Activated naive CD8-positive, alpha-beta T cell treated with anti-CD3 and anti-CD28 coated beads, Interleukin-2, amount 50 U/mL, for 24 hours (primary cell): ENCODE measurements at regions not wholly inside any gene's neighbourhood (a gene's known extent, or its start where the extent isn't known, plus 50 kb on each side); places are given as distances from the start of the nearest gene placed in this dataset.

Source experiments
- ATAC-seq: fragments of 150-1000 bp; cut with Tn5 transposase; one replicate; pipeline ENCODE4 v1.10.0; 2021
- DNase-seq: peaks from one replicate; pipeline ENCODE4 v3.0.0; 2021
- H3K27ac Mint-ChIP-seq: one replicate; pipeline ENCODE4 v1.8.0; 2021; ENCODE audit warnings: mild to moderate bottlenecking, mixed read lengths
- H3K27me3 Mint-ChIP-seq: one replicate; pipeline ENCODE4 v1.8.0; 2021; ENCODE audit warnings: mixed read lengths
- H3K36me3 Mint-ChIP-seq: one replicate; pipeline ENCODE4 v1.8.0; 2021; ENCODE audit warnings: low read depth, mixed read lengths
- H3K4me1 Mint-ChIP-seq: one replicate; pipeline ENCODE4 v1.8.0; 2021; ENCODE audit warnings: mixed read lengths
- H3K4me3 Mint-ChIP-seq: one replicate; pipeline ENCODE4 v1.8.0; 2021; ENCODE audit warnings: mild to moderate bottlenecking, moderate library complexity, mixed read lengths
- H3K9me3 Mint-ChIP-seq: one replicate; pipeline ENCODE4 v1.8.0; 2021; ENCODE audit warnings: mixed read lengths

- ATAC-seq (no peak), DNase-seq (no peak)
- H3K9me3 Mint-ChIP-seq, result peaks cover 3% of the 10 kb centered on the region
- H3K27ac Mint-ChIP-seq, result no peak overlapping the region
- H3K4me1 Mint-ChIP-seq, result peaks cover 2% of the 10 kb centered on the region
- H3K27me3 Mint-ChIP-seq, result peaks cover 42% of the 10 kb centered on the region
- no peak overlapping the region for H3K4me3 Mint-ChIP-seq
- H3K36me3 Mint-ChIP-seq, result peaks cover 2% of the 10 kb centered on the region
Observed at GRCh38 chr7:22596763-22597400, 96.9 kb upstream of the STEAP1B start.

- no peak overlapping the region for H3K4me3 Mint-ChIP-seq
- no peak for ATAC-seq
- no peak for DNase-seq
- peaks cover 2% of the 10 kb centered on the region for H3K36me3 Mint-ChIP-seq
- H3K27ac Mint-ChIP-seq, result no peak overlapping the region
- peaks cover 3% of the 10 kb centered on the region for H3K9me3 Mint-ChIP-seq
- peaks cover 48% of the 10 kb centered on the region for H3K27me3 Mint-ChIP-seq
- peaks cover 3% of the 10 kb centered on the region for H3K4me1 Mint-ChIP-seq
Observed at GRCh38 chr7:22594020-22594419, 94.0 kb upstream of the STEAP1B start.

- peaks cover 3% of the 10 kb centered on the region for H3K36me3 Mint-ChIP-seq
- no peak for ATAC-seq
- H3K9me3 Mint-ChIP-seq, result peaks cover 3% of the 10 kb centered on the region
Observed at GRCh38 chr7:22591271-22591670, 91.3 kb upstream of the STEAP1B start.

GRCh38 chr7:22589641-22590201 lies 89.7 kb upstream of the STEAP1B start:
- no peak for DNase-seq

More at GRCh38 chr7:22591271-22591670, 91.3 kb upstream of the STEAP1B start:
- Mint-ChIP-seq H3K27me3 (peaks cover 46% of the 10 kb centered on the region), H3K4me1 (peaks cover 27% of the 10 kb centered on the region), H3K27ac (no peak overlapping the region), H3K4me3 (no peak overlapping the region)
- DNase-seq, result no peak

GRCh38 chr7:22588351-22588750 lies 88.4 kb upstream of the STEAP1B start:
- ATAC-seq (no peak), DNase-seq (no peak)
- H3K4me1 Mint-ChIP-seq, result peaks cover 38% of the 10 kb centered on the region
- H3K27ac Mint-ChIP-seq, result no peak overlapping the region
- H3K4me3 Mint-ChIP-seq, result no peak overlapping the region
- peaks cover 3% of the 10 kb centered on the region for H3K36me3 Mint-ChIP-seq
- peaks cover 36% of the 10 kb centered on the region for H3K27me3 Mint-ChIP-seq
- H3K9me3 Mint-ChIP-seq, result no peaks in the 10 kb centered on the region

More at GRCh38 chr7:22589641-22590201, 89.7 kb upstream of the STEAP1B start:
- H3K4me3 Mint-ChIP-seq, result no peak overlapping the region
- ATAC-seq, result no peak
- H3K27ac Mint-ChIP-seq, result no peak overlapping the region
- H3K4me1 Mint-ChIP-seq, result peaks cover 33% of the 10 kb centered on the region
- H3K9me3 Mint-ChIP-seq, result peaks cover 2% of the 10 kb centered on the region
- peaks cover 42% of the 10 kb centered on the region for H3K27me3 Mint-ChIP-seq
- H3K36me3 Mint-ChIP-seq, result peaks cover 3% of the 10 kb centered on the region

GRCh38 chr7:22587322-22587721 lies 87.3 kb upstream of the STEAP1B start:
- ATAC-seq (peak; percentile 38), DNase-seq (no peak)
- Mint-ChIP-seq H3K36me3 (peaks cover 1% of the 10 kb centered on the region), H3K27me3 (peaks cover 40% of the 10 kb centered on the region), H3K4me3 (no peak overlapping the region), H3K9me3 (no peaks in the 10 kb centered on the region), H3K27ac (peak overlapping the region; percentile 73), H3K4me1 (peaks cover 38% of the 10 kb centered on the region)

- H3K36me3 Mint-ChIP-seq, result peaks cover 1% of the 10 kb centered on the region
- H3K4me1 Mint-ChIP-seq, result peaks cover 38% of the 10 kb centered on the region
- H3K27me3 Mint-ChIP-seq, result peaks cover 39% of the 10 kb centered on the region
- H3K4me3 Mint-ChIP-seq, result no peak overlapping the region
- H3K27ac Mint-ChIP-seq, result peak overlapping the region; percentile 21
- no peaks in the 10 kb centered on the region for H3K9me3 Mint-ChIP-seq
- ATAC-seq (peak; percentile 7), DNase-seq (no peak)
Observed at GRCh38 chr7:22586786-22587140, 86.8 kb upstream of the STEAP1B start.

- Mint-ChIP-seq H3K27me3 (peaks cover 37% of the 10 kb centered on the region), H3K4me1 (peaks cover 39% of the 10 kb centered on the region), H3K9me3 (no peaks in the 10 kb centered on the region), H3K36me3 (peaks cover 1% of the 10 kb centered on the region), H3K4me3 (no peak overlapping the region), H3K27ac (peak overlapping the region; percentile 21)
- no peak for DNase-seq
- peak; percentile 75 for ATAC-seq
Observed at GRCh38 chr7:22586101-22586785, 86.3 kb upstream of the STEAP1B start.

- Mint-ChIP-seq H3K4me1 (peaks cover 39% of the 10 kb centered on the region), H3K36me3 (peaks cover 1% of the 10 kb centered on the region), H3K9me3 (peaks cover 7% of the 10 kb centered on the region), H3K27me3 (peaks cover 31% of the 10 kb centered on the region), H3K27ac (no peak overlapping the region), H3K4me3 (no peak overlapping the region)
- ATAC-seq, result peak; percentile 34
- no peak for DNase-seq
Observed at GRCh38 chr7:22584179-22584578, 84.2 kb upstream of the STEAP1B start.

GRCh38 chr7:22582863-22583622 lies 83.1 kb upstream of the STEAP1B start:
- H3K36me3 Mint-ChIP-seq, result peaks cover 1% of the 10 kb centered on the region
- peaks cover 7% of the 10 kb centered on the region for H3K9me3 Mint-ChIP-seq
- H3K27me3 Mint-ChIP-seq, result peaks cover 32% of the 10 kb centered on the region
- DNase-seq, result no peak
- H3K4me3 Mint-ChIP-seq, result no peak overlapping the region
- H3K27ac Mint-ChIP-seq, result no peak overlapping the region
- ATAC-seq, result no peak
- peaks cover 32% of the 10 kb centered on the region for H3K4me1 Mint-ChIP-seq

- peaks cover 18% of the 10 kb centered on the region for H3K4me1 Mint-ChIP-seq
- DNase-seq (no peak), ATAC-seq (peak; percentile 44)
- H3K36me3 Mint-ChIP-seq, result no peaks in the 10 kb centered on the region
- H3K9me3 Mint-ChIP-seq, result peaks cover 7% of the 10 kb centered on the region
- no peak overlapping the region for H3K27ac Mint-ChIP-seq
- H3K4me3 Mint-ChIP-seq, result no peak overlapping the region
- H3K27me3 Mint-ChIP-seq, result peaks cover 41% of the 10 kb centered on the region
Observed at GRCh38 chr7:22581099-22581498, 81.1 kb upstream of the STEAP1B start.

- H3K27me3 Mint-ChIP-seq, result peaks cover 50% of the 10 kb centered on the region
- ATAC-seq (no peak), DNase-seq (no peak)
- no peak overlapping the region for H3K27ac Mint-ChIP-seq
- H3K4me3 Mint-ChIP-seq, result no peak overlapping the region
- peaks cover 7% of the 10 kb centered on the region for H3K9me3 Mint-ChIP-seq
- peaks cover 15% of the 10 kb centered on the region for H3K4me1 Mint-ChIP-seq
- H3K36me3 Mint-ChIP-seq, result no peaks in the 10 kb centered on the region
Observed at GRCh38 chr7:22579961-22580360, 80.0 kb upstream of the STEAP1B start.

- H3K4me1 Mint-ChIP-seq, result peaks cover 8% of the 10 kb centered on the region
- no peak for ATAC-seq
- no peak overlapping the region for H3K27ac Mint-ChIP-seq
- H3K36me3 Mint-ChIP-seq, result no peaks in the 10 kb centered on the region
- peaks cover 46% of the 10 kb centered on the region for H3K27me3 Mint-ChIP-seq
- no peak overlapping the region for H3K4me3 Mint-ChIP-seq
- no peak for DNase-seq
- peaks cover 7% of the 10 kb centered on the region for H3K9me3 Mint-ChIP-seq
Observed at GRCh38 chr7:22578007-22578733, 78.2 kb upstream of the STEAP1B start.

- no peak overlapping the region for H3K27ac Mint-ChIP-seq
- no peak overlapping the region for H3K4me3 Mint-ChIP-seq
- H3K9me3 Mint-ChIP-seq, result peaks cover 7% of the 10 kb centered on the region
- DNase-seq, result no peak
- H3K36me3 Mint-ChIP-seq, result no peaks in the 10 kb centered on the region
- peaks cover 41% of the 10 kb centered on the region for H3K27me3 Mint-ChIP-seq
- ATAC-seq, result no peak
- peaks cover 8% of the 10 kb centered on the region for H3K4me1 Mint-ChIP-seq
Observed at GRCh38 chr7:22577470-22578001, 77.5 kb upstream of the STEAP1B start.
